PC-9 (cell line): ENCODE measurements at regions not wholly inside any gene's neighbourhood (a gene's known extent, or its start where the extent isn't known, plus 50 kb on each side); places are given as distances from the start of the nearest gene placed in this dataset.

Experiments used
- CTCF ChIP-seq: fragments of 200-600 bp; sonication (generic); conservative IDR thresholded peaks from 2 replicates; pipeline ENCODE4 v1.6.1; 2017; ENCODE audit warnings: mixed run types, antibody characterized with exemption, mild to moderate bottlenecking, moderate library complexity
- EZH2 ChIP-seq: fragments of 200-600 bp; sonication (generic); IDR thresholded peaks from 2 replicates; pipeline ENCODE4 v1.8.0; 2017; ENCODE audit warnings: antibody characterized with exemption, low read depth

GRCh38 chr12:116370886-116371580 lies 93.5 kb upstream of the MED13L start:
- TF ChIP-seq CTCF = no peak
- TF ChIP-seq EZH2 = no peak
